Epithelial cell of proximal tubule (primary cell): ENCODE measurements at regions not wholly inside any gene's neighbourhood (a gene's known extent, or its start where the extent isn't known, plus 50 kb on each side); places are given as distances from the start of the nearest gene placed in this dataset.

Source experiments
- DNase-seq: peaks from one replicate; pipeline ENCODE4 v3.0.0-alpha.2; 2011; ENCODE audit warnings: low read depth
- H3K4me3 ChIP-seq: 2 replicates; pipeline ENCODE4 v1.5.1; 2011; ENCODE audit warnings: low read depth, mild to moderate bottlenecking, low read length
- TF ChIP-seq, protein P1 (sequence below): conservative IDR thresholded peaks from 2 replicates; pipeline ENCODE4 v1.5.1; 2012; ENCODE audit warnings: low read depth, mild to moderate bottlenecking, low read length

DNA sequence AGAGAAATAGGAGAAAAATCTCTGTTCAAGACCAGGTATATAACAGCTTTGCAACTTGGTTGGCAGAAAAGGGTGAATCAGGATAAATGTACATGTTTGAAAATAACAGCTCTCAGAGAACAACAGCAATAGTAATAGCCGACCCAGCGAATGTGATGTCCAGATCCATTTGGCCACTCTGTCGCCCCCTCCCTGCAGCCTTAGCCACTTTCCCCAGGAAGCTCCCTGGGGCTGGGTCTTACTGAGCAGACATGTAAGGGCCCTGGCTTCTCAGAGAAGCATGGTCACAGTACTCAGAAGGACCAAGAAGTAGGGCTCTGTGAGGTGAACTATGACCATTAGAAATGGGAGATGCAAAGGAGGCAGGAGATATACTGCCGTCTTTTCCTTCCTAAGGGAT is 154.1 kb upstream of the SNX19 start:
- DNase-seq: no peak
- no peak overlapping the region for H3K4me3 ChIP-seq
- TF ChIP-seq, protein P1, sequence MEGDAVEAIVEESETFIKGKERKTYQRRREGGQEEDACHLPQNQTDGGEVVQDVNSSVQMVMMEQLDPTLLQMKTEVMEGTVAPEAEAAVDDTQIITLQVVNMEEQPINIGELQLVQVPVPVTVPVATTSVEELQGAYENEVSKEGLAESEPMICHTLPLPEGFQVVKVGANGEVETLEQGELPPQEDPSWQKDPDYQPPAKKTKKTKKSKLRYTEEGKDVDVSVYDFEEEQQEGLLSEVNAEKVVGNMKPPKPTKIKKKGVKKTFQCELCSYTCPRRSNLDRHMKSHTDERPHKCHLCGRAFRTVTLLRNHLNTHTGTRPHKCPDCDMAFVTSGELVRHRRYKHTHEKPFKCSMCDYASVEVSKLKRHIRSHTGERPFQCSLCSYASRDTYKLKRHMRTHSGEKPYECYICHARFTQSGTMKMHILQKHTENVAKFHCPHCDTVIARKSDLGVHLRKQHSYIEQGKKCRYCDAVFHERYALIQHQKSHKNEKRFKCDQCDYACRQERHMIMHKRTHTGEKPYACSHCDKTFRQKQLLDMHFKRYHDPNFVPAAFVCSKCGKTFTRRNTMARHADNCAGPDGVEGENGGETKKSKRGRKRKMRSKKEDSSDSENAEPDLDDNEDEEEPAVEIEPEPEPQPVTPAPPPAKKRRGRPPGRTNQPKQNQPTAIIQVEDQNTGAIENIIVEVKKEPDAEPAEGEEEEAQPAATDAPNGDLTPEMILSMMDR: no peak

DNA sequence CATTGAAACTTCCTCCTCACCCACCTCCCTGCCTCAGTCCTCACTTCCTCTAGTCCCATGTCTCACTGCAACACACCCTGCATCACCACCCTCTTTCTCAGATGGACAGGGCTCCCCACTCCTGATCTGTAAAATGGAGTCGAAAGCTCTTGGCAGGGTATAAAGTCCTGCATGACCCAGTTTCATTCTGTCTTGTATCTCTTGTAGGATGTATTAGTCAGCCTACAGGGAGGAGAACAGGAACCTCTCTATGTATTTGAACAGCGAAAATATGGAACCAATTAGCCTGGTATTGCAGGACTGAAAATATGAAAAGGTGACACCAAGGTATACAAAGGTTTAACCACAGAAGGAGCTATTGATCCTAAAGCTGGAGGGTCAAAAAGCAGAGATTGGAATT is 156.9 kb upstream of the SNX19 start:
- H3K4me3 ChIP-seq: no peak overlapping the region
- TF ChIP-seq, protein P1: no peak
- DNase-seq: no peak

DNA sequence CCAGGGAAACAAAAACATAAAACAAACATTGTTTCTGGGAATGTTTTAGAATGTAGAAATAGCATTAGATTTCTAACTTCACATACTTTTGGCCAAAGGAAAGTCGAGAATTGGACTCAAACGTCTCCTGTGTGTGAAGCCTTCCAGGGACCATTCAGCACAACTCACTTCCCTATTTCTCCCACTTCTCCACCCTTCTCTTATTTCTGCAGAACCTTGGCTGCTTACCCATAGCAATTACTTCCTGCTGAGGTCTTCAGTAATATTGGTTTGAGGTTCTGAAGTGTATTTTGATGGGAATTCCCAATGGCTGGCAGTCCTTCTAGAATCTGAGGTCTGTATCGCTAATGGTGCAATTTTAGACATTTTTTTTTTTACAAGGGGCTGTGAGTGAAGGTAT is 158.3 kb upstream of the SNX19 start:
- DNase-seq: no peak
- TF ChIP-seq, protein P1: no peak
- H3K4me3 ChIP-seq: no peak overlapping the region

DNA sequence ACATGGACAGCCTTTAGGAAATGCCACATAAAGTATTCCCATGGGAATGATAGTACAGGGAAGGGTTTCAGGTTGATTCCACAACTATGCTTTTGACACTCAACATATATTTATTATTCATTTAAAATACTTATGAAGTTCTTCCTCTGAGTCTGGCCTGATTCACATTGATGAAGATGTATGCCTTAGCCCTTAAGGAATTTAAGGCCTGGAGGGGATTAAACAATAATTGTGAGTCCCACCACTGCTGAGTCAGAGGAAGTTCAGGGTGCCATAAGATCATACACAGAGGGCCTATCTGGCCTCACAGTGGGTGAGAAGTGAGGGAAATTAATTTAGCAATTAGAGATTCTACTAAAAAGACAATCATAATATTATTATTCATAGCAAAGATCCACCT is 161.1 kb upstream of the SNX19 start:
- no peak for DNase-seq
- TF ChIP-seq, protein P1: no peak
- H3K4me3 ChIP-seq: no peak overlapping the region

DNA sequence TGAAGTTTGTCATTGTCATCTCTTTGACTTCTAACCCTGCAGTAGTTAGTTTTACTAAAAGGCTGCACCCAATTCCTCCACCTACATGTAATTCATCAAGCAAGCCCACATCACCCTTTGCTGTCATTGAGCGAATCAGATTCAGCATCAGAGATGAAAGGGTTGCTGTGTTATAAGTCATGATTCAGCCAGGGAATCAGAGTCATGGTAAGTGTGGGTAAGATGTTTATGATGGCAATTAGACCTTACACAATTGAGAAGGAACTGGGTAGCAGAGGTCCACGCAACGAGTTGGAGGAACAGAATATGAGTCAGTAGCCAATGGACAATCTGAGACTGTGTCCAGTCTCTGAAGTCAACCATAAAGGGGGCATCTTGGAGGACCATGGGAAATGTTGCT is 162.8 kb upstream of the SNX19 start:
- no peak overlapping the region for H3K4me3 ChIP-seq
- no peak for DNase-seq
- TF ChIP-seq, protein P1: no peak

DNA sequence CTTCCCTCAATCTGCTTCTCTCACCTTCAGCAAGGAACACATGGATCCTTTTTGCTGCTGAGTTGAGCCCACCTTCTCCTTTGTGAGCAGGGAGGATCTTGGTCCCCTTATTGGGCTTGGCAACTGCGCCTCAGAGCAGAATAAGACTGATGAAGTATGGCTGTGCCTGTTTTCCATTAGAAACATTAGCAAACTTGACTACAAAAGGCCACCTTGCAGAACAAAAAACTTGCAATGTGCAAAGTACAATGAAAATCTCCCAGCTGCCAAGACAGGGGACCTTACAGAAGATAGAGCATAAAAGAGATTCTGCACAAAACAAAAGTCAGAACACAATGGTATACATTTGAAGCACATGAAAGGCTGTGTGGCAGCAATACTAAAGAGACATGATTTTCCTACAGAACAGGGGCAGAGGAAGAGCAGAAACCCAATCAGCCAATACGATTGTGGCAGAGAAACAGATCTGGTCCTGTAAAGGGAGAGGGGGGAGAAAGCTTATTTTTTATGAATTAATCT is 173.5 kb upstream of the SNX19 start:
- no peak overlapping the region for H3K4me3 ChIP-seq
- TF ChIP-seq, protein P1: no peak
- no peak for DNase-seq

DNA sequence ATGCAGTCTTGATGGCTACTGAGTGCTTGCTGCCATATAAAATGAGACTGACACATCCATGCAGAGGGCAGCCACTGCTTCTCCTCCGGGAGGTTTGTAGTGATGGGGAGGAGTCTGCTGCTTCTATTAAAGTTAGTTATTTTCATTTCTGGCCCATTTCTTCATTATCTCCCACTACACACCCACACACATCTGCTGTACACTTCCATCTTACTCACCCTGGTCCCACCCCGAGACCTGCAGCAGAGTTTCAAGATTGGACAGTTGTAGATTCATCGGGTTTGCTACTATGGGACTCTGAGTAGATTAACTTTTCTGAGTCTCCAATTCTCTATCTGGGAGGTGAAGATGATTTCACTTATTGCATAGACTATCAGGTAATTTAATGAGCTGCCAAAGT is 176.2 kb upstream of the SNX19 start:
- TF ChIP-seq, protein P1: no peak
- no peak for DNase-seq
- H3K4me3 ChIP-seq: no peak overlapping the region
